Tongue (tissue), 1 donor: ENCODE measurements at regions not wholly inside any gene's neighbourhood (a gene's known extent, or its start where the extent isn't known, plus 50 kb on each side); places are given as distances from the start of the nearest gene placed in this dataset.

Experiments
- DNase-seq: peaks from one replicate; pipeline ENCODE4 v3.0.0-alpha.2; 2015

GRCh38 chr11:19519912-19520641, 192.6 kb upstream of the NAV2 start:
- DNase-seq, result peak; percentile 40

DNA sequence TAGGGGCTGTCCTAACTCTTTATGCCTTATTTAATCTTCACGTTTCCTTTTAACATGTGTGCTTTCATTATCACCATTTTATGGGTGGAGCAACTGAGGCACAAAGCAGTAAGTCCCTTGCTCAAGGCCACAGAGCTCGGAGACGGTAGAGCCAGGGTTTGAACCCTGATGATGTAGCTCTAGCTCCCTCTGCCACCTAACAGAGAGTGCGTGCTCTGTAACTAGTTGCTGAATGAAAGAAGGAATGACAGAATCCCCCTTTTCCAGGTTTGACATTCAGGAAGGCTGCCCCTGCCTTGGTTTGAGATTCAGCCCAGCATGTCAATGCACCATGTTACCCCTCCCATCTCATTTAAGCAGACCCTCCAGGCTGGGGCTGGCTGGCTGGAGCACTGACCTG, 193.3 kb upstream of the NAV2 start:
- no peak for DNase-seq

GRCh38 chr11:19513253-19513652, 199.4 kb upstream of the NAV2 start:
- no peak for DNase-seq

GRCh38 chr11:19512618-19513017, 200.0 kb upstream of the NAV2 start:
- DNase-seq, result no peak

DNA sequence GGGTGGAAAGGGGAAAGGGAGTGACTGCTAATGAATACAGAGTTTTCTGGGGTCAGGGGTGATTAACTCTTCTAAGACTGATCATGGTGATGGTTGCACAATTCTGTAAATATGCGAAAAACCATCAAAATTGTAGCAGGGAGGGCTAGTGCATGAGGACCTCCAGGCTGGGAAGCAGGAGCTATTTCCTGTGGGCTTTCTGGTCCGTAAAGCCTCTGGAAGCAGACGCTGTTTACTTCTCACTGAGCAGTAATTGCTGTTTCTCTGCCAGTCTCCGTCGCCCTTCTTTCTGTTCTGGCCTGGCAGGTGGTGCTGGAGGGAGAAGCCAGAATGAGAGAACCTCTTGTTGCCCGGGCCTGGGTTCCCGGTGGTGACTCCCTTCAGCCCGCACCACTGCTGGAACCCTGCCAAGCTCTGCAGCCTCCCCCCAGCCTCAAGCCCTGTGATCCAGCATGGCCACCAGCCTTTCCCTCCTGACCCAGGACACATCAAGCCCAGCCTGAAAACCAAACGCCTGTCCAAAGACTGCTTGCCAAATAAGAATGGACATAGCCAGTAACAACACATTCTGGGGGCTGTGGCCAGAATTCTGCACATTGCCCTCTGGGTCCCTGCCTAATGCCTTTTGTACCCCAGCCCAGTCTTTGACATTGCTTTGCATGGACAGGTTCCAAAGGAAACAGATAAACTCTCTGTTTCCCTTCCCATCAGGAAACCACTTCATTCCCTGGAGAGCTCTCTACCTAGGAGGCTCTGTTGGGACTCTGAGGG, 201.0 kb upstream of the NAV2 start:
- peak; percentile 14 for DNase-seq

DNA sequence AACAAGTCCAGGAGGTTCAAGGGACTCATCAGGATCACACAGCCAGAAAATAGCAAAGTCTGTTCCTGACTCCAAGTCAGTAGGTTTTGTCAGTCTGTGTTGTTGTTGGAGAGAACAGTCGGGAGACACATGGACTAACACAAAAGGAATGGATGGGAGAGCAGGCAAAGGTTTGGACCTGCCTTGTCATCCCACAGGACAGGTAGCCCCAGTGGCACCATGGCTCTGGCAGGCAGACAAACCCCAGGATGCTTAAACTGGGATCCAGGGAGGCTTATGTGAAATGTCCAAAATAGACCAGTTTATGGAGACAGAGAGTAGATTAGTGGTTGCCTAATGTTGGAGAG, 201.6 kb upstream of the NAV2 start:
- DNase-seq, result no peak

DNA sequence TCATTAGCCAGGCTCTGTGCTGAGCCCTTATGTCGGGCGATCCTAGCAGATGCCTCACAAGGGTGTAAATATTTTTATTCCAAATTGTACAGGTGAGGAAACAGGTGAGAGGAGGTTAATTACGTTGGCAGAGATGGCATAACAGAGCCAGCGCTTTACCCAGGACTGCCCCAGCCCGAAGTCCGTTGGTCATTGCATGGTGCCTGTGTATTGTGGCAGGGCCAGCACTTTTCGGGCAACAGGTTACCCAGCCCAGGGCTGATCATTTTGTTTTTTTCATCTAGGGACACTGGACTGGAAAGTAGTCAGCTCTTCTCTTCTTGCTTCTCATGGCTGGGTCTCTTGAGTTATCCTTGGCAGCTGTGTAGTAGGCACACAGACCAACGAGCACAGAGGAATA, 202.2 kb upstream of the NAV2 start:
- DNase-seq, result no peak

GRCh38 chr11:19509215-19509614, 203.4 kb upstream of the NAV2 start:
- no peak for DNase-seq

- DNase-seq, result no peak
Observed at GRCh38 chr11:19508165-19508564, 204.5 kb upstream of the NAV2 start.

- peak; percentile 10 for DNase-seq
Observed at GRCh38 chr11:19506816-19507486, 205.7 kb upstream of the NAV2 start.

DNA sequence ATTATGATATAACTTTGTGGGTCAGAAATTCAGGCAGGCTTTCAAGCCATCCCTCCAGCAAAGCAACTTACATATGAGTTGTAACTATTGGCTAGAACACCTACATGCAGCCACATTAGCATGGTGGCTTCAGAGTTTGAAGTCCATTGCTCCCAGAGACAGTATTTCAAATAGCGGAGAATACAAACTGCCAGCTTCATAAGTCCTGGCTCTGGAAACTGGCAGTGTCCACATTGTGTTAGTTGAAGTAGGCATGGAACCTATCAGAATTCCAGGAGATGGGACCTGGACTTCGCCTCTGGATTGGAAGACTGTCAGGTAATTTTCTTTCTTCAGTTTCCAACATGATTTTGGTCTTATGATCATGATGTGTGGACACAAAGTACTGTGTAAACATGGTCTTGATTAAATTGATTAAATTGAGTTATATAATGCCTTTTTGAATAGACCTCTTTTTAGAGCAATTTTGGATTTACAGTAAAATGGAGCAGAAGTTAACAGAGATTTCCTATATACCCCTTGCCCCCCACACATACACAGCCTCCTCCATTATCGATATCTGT, 209.9 kb upstream of the NAV2 start:
- DNase-seq, result no peak

GRCh38 chr11:19501631-19502030, 211.0 kb upstream of the NAV2 start:
- no peak for DNase-seq

- DNase-seq, result no peak
Observed at GRCh38 chr11:19499999-19500398, 212.6 kb upstream of the NAV2 start.

GRCh38 chr11:19499026-19499669, 213.5 kb upstream of the NAV2 start:
- DNase-seq, result no peak

GRCh38 chr11:19493446-19494213, 219.0 kb upstream of the NAV2 start:
- peak; percentile 5 for DNase-seq

GRCh38 chr11:19482319-19483100, 230.1 kb upstream of the NAV2 start:
- no peak for DNase-seq

- no peak for DNase-seq
Observed at GRCh38 chr11:19480540-19480939, 232.1 kb upstream of the NAV2 start.

DNA sequence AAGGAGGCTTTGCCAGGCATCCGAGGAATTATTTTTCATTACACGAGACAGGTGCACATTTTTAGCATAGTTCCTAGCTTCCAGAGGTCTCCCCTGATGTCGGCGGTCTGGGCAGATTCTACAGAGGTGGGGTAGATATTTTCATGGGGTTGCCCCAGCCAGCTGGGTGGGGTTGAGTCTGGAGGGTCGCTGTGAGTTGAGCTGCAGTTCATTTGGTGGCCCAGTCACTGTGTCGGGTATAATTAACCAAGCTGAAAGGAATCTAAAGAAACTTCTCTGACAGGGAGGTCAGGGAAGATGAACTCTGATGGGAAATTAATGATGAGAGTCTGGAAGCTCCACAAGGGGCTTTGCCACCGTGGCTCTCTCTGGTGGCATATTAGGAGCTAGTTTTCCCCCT, 233.7 kb upstream of the NAV2 start:
- DNase-seq, result no peak

DNA sequence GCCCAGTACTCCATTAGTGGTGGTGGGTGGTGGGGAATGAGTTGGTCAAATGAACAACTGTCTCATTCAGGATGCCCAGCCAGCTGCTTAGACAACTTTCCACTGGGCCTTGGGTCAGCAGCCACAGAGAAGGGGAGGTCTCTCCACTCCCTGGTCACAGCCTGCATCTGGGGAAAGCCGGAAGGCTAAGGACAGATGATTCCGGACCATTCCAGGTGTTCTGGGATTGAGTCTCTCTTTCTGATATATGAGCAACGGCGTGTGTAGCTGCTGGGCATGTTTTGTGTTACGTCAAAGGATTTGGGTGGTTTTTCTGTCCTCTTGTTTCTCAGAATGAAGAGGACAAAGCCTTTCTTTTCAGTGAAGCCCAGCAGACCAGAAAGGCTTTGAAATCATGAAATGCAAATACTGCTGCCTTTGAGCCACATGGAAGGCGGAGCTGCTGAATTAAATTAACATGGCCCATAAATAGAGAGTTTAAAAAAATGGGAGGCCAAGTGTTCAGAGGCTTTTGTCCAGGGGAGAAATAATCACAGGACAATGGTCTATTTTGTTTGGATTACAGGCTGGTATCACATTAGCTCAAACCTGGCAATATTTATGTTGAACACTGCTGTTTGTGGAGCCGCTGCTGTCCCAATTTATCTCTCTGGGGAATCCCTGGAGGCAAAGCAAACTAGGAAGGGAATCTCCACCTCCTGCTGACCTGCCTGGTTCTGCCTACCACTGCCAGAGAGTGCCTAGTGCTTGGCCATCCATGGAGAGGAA, 234.4 kb upstream of the E2F8 start:
- DNase-seq, result peak; percentile 9

DNA sequence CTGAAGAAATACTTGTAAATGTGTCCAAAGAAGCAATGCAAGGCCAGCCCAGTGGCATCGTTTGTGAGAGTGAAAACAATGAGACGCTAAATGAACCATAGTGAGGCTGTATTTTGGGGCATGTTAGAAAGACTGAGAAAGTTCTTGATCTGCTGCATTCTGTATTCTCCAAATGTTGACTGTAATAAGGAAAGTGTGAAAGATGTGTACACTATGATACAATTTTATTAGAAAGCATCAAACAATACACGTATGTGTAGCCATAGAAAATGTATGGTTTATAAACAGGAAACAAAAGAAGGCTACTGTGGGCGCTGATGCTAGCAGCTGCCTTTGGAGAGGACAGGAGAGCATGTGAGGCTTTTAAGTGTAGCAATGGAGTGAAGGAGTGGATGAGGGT, 233.5 kb upstream of the E2F8 start:
- DNase-seq, result no peak
